ENCODE measurements at regions not wholly inside any gene's neighbourhood (a gene's known extent, or its start where the extent isn't known, plus 50 kb on each side); places are given as distances from the start of the nearest gene placed in this dataset.

GRCh38 chr5:116629168-116629567, 54.5 kb upstream of the SEMA6A start:
- TF ChIP-seq CTCF (IDR thresholded peaks at IDR 0.05): no peak
- no peak for TF ChIP-seq EZH2 (IDR thresholded peaks at IDR 0.05)
- no peak for TF ChIP-seq EZH2phosphoT487 (IDR thresholded peaks at IDR 0.05)

Measured in neural progenitor cell (in vitro differentiated cells).